Activated naive CD4-positive, alpha-beta T cell treated with Interleukin-2 at 50 U/mL for 16 hours (primary cell): ENCODE measurements at regions not wholly inside any gene's neighbourhood (a gene's known extent, or its start where the extent isn't known, plus 50 kb on each side); places are given as distances from the start of the nearest gene placed in this dataset.
A peak's percentile ranks its signal among the peaks of the same experiment; 100 is the strongest.

Source experiments
- DNase-seq: peaks from one replicate; pipeline ENCODE4 v3.0.0-alpha.2; 2020

GRCh38 chr2:234145057-234145456 is 94.6 kb downstream of the SPP2 start:
- no peak for DNase-seq

- DNase-seq = no peak
Measured at GRCh38 chr2:234143896-234144295, 93.4 kb downstream of the SPP2 start.

GRCh38 chr2:234142530-234142929 is 92.0 kb downstream of the SPP2 start:
- no peak for DNase-seq

DNA sequence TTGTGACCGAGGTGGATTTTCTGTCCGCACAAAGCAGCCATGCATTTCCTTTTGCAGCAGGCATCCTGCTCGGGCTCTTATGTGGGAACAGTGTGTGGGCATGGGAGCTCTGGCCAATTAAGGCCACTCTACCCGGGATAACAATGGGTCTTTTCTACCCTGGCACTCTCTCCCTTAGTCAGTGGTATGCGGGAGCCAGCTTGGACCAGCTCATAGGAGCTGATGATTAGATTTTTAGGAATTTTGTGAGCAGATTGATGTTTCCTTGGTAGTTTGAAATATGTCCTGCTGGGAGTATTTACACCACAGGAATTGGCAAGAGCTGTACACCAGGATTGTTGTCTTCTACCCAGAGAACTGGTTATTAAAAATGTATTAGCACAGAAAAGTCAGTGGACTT is 89.3 kb downstream of the SPP2 start:
- no peak for DNase-seq

GRCh38 chr2:234138836-234139235 is 88.3 kb downstream of the SPP2 start:
- DNase-seq = no peak

GRCh38 chr2:234137400-234138014 is 87.0 kb downstream of the SPP2 start:
- no peak for DNase-seq

DNA sequence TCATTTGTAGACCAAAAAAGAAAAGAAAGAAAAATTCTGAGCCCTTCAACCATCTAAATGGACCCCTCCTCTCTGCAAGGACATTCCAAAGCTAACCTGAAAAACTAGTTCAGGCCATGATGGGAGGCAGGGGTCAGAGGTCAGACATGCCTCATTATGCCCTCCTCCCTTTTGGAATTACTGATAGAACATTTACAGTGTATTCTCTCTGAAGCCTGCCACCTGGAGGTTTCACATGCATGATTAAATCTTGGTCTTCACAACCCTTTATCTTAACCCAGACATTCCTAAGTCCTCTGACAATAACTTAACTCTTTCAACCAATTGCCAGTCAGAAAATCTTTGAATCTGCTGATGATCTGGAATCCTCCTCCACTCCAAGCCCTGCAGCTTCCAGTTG is 86.0 kb downstream of the SPP2 start:
- DNase-seq = no peak

DNA sequence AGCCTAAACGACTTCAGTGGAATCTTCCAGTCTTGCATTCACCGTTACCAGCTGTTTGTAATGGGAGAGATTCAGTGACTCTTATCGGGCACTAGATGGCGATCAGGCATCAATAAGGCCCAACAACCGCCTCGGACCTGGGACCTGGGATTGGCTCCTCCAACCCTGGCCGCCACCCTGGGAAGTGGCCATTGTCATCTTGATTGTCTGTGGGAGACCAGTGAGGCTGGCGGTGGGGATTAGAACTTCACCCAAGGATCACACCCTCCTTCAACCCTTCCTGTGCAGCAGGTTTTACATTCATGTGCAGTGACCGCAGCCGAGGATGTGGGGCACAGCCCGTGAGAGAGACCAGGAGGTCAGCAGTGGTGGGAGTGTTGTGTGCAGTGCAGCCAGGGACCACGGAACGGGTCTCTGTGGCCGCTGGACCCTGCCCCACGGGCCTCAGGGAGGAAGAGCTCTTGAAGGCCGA is 85.3 kb downstream of the SPP2 start:
- DNase-seq = peak; percentile 43

GRCh38 chr2:234134496-234134895 is 84.0 kb downstream of the SPP2 start:
- no peak for DNase-seq

DNA sequence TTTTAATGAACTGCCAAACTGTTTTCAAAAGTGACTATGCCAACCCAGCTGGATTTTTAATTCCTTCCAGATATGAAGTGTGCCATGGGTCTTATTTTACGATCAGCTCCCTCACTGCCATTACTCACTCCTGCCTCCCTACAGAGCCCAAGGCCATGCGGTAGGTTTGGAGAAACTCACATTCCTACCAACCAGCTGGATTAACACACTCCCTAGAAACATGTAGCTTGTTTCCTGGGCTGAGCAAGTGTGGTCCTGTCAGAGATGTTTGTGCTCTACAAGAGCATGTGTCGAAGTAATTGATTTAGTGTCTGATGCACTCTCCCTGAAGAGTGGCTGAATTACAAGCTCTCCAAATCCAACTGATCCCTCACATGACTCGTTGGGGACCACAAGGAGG is 82.5 kb downstream of the SPP2 start:
- DNase-seq = no peak

DNA sequence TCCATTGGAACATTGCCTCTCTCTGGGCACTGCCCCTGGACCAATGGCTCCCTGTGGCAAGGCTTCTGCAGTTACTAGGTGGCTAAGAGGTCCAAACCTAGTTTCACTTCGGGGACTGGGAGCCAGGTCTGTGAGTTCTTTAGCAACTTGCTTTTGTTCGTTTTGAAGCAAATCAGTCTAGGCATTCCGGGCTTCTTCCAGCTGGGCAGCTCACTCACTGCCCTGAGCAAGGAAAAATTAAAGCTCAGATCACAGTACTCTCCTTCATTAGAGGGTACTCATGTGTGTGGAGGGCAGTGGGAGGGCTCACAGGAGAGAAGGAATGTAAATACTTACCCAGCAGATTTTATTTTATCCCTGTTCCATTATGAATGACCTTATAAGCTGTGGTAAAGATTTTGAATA is 80.3 kb downstream of the SPP2 start:
- no peak for DNase-seq

DNA sequence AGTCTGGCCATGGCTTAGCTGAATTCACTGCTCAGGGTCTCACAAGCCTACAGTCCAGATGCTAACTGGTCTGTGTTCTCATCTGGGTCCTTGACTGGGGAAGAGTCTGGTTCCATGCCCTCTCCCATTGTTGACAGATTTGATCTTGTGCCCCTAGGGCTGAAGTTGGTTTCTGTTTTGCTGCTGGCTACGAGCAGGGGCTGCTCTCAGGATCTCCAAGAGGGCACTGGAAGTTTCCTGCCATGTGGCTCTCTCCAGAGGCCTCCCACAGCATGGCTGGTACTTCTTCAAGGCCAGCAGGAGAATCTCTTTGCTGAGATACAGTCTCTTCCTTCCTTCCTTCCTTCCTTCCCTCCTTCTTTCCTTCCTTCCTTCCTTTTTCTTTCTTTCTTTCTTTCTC is 78.1 kb downstream of the SPP2 start:
- DNase-seq = no peak
